Natural killer cell treated with Interleukin-12 subunit alpha and Interleukin-12 subunit beta and Interleukin-15 and Interleukin-18, amount 100 ng/mL, for 72 hours (primary cell): ENCODE measurements at regions not wholly inside any gene's neighbourhood (a gene's known extent, or its start where the extent isn't known, plus 50 kb on each side); places are given as distances from the start of the nearest gene placed in this dataset.
"Not testable (repeated sequence)": the region's sequence is repeated elsewhere in the genome, so short reads cannot be mapped to it uniquely, and the experiment has no call there.

Experiments
- ATAC-seq, 2 donors: fragments of 150-1000 bp; cut with Tn5 transposase in 1 of 2; sonication (Bioruptor Pico), chemical (Tn5 transposase) in 1 of 2; 2 replicates each; pipeline ENCODE4 v1.10.0; 2021
- DNase-seq: peaks from one replicate; pipeline ENCODE4 v3.0.0; 2022; ENCODE audit warnings: low spot score
- H3K27ac Mint-ChIP-seq, 2 donors: 1 replicate in 1 of 2; 2 replicates in 1 of 2; pipeline ENCODE4 v1.8.0; 2022; ENCODE audit warnings: mixed read lengths in 2 of 2, mild to moderate bottlenecking in 1 of 2, moderate library complexity in 1 of 2
- H3K27me3 Mint-ChIP-seq, 2 donors: 1 replicate in 1 of 2; 2 replicates in 1 of 2; pipeline ENCODE4 v1.8.0; 2022; ENCODE audit warnings: mixed read lengths in 2 of 2
- H3K36me3 Mint-ChIP-seq: one replicate; pipeline ENCODE4 v1.8.0; 2022; ENCODE audit warnings: mixed read lengths
- H3K4me1 Mint-ChIP-seq, 2 donors: 1 replicate in 1 of 2; 2 replicates in 1 of 2; pipeline ENCODE4 v1.8.0; 2022; ENCODE audit warnings: low read depth in 2 of 2, mixed read lengths in 2 of 2, mild to moderate bottlenecking in 1 of 2
- H3K4me3 Mint-ChIP-seq: one replicate; pipeline ENCODE4 v1.8.0; 2022; ENCODE audit warnings: mixed read lengths
- H3K9me3 Mint-ChIP-seq: 2 replicates; pipeline ENCODE4 v1.8.0; 2022; ENCODE audit warnings: mixed read lengths

DNA sequence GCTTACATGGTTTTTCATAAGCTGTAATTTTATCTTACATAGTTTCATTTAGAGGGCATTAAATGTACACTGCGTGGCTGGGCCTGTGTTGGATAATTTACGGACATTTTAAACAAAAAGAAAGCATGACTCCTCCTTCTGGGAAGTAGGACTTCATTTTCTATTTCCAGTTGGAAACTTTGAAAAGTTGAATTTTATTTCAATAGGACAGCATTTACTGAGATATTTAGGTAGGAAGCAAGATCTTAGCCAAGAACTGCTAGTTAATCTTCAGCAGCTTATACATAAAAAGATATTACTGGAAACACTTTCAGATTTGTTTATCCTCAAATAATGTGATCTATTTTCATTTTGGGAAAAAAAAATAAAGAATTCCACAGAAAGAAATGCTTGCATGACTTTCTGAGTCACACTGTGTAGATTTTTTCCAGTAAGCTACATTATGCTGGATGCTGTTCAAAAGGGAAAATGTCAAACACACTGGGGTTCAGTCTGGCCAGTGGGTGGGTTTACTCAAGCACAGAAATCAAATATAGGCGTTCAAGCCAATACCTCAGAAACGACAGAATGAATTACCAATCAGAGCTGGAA is 239.4 kb upstream of the KRR1 start:
- H3K4me1 Mint-ChIP-seq: peaks cover 16 to 19% of the 10 kb centered on the region in 2 donors
- no peak for ATAC-seq
- no peak for DNase-seq
- no peaks in the 10 kb centered on the region for H3K9me3 Mint-ChIP-seq
- H3K27me3 Mint-ChIP-seq: no peaks in the 10 kb centered on the region
- H3K36me3 Mint-ChIP-seq: no peaks in the 10 kb centered on the region
- H3K27ac Mint-ChIP-seq: no peak overlapping the region
- no peak overlapping the region for H3K4me3 Mint-ChIP-seq

DNA sequence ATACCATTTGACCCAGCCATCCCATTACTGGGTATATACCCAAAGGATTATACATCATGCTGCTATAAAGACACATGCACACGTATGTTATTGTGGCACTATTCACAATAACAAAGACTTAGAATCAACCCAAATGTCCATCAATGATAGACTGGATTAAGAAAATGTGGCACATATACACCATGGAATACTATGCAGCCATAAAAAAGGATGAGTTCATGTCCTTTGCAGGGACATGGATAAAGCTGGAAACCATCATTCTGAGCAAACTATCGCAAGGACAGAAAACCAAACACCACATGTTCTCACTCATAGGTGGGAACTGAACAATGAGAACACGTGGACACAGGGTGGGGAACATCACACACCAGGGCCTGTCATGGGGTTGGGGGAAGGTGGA is 237.6 kb upstream of the KRR1 start:
- not testable (repeated sequence) for DNase-seq, H3K4me3 Mint-ChIP-seq, H3K36me3 Mint-ChIP-seq, ATAC-seq, H3K9me3 Mint-ChIP-seq, H3K4me1 Mint-ChIP-seq, H3K27me3 Mint-ChIP-seq, H3K27ac Mint-ChIP-seq

DNA sequence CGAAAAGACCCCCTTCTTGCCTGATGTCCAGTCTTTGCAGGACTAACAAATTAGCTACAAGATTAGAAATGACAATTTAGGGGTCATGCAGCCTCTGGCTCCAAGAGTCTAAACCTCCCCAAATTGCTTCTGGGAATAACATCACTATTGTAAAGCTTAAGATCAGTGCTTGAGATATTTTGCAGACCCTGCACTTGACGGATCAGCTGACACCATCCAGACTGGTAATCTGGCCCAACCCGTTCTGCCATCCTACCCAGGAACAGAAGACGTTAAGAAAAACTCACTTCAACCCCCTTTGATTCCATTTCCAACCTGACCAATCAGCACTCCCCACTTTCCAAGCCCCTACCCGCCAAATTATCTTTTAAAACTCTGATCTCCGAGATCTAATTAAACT is 236.7 kb upstream of the KRR1 start:
- H3K4me1 Mint-ChIP-seq: no peaks in the 10 kb centered on the region
- DNase-seq (no peak), ATAC-seq (no peak)
- H3K9me3 Mint-ChIP-seq: no peaks in the 10 kb centered on the region
- H3K4me3 Mint-ChIP-seq: no peak overlapping the region
- peak overlapping the region in 1 of 2 donors; percentile 41 for H3K27ac Mint-ChIP-seq
- no peaks in the 10 kb centered on the region for H3K36me3 Mint-ChIP-seq
- H3K27me3 Mint-ChIP-seq: peaks cover 0 to 5% of the 10 kb centered on the region in 2 donors

DNA sequence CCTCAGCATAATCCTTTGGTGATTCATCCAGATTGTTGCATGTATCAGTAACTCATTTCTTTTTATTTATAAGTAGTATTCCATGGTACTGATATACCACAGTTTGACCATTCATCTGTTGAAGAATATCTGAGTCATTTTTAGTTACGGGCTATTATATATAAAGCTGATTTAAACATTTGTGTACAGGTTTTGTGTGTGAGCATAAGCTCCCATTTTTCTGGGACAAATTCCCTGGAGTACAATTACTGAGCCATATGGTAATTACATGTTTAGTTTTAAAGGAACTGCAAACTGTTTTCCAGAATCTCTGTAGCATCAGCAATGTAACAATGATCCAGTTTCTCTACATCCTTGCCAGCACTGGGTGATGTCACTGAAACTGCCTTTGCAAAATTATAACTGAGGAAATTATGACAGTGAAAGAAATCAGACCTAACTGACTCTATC is 236.2 kb upstream of the KRR1 start:
- Mint-ChIP-seq H3K4me1 (no peaks in the 10 kb centered on the region), H3K4me3 (no peak overlapping the region), H3K36me3 (no peaks in the 10 kb centered on the region), H3K27ac (no peak overlapping the region), H3K27me3 (peaks cover 0 to 7% of the 10 kb centered on the region in 2 donors), H3K9me3 (no peaks in the 10 kb centered on the region)
- no peak for DNase-seq
- no peak for ATAC-seq

DNA sequence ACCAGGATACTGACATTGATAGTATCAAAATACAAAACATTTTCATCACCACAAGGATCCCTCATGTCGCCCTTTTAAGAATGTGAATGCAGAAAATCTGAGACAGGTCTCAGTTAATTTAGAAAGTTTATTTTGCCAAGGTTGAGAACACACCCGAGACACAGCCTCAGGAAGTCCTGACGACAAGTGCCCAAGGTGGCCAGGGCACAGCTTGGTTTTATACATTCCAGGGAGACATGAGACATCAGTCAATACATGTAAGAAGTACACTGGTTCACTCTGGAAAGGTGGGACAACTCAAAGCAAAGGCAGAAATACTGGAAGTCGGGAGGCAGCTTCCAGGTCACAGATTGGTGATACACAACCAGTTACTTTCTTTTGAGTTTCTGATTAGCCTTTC is 235.2 kb upstream of the KRR1 start:
- Mint-ChIP-seq H3K27ac (no peak overlapping the region), H3K9me3 (peaks cover 3% of the 10 kb centered on the region), H3K4me3 (no peak overlapping the region), H3K36me3 (no peaks in the 10 kb centered on the region), H3K4me1 (no peaks in the 10 kb centered on the region), H3K27me3 (peaks cover 6 to 11% of the 10 kb centered on the region in 2 donors)
- ATAC-seq (no peak), DNase-seq (no peak)

DNA sequence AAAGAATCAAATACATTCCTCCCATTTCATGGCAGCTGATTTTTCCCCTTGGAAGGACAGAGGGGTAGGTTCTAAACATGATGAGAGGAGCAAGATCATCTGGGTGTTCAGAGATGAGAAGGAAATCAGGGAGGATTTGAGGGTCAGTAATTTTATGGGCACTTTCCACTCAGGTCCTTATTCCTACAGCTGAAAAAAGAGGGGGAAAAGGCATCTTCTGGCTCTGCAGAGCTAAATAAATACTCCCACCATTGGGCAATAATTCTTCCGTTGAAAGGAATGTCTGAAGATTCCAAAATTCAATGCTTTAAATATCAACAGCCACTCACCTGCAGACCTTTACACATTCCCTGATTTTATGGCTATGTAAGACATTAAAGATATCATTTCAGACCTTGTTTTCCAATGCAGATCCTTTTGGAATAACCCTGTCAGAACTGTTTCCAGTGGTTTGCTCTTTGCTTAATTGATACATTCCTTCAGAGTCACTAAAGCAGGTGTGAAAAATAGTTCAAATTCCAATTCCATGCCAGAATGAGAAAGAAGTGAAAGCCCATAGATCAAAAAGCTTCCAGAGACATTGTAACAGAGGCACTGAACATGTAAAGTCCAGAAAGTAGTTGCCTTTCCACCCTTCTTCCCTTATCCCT is 233.3 kb upstream of the KRR1 start:
- H3K4me1 Mint-ChIP-seq: no peaks in the 10 kb centered on the region
- no peak overlapping the region for H3K4me3 Mint-ChIP-seq
- peaks cover 8 to 11% of the 10 kb centered on the region in 2 donors for H3K27me3 Mint-ChIP-seq
- DNase-seq: no peak
- H3K27ac Mint-ChIP-seq: no peak overlapping the region
- H3K9me3 Mint-ChIP-seq: peaks cover 3% of the 10 kb centered on the region
- no peaks in the 10 kb centered on the region for H3K36me3 Mint-ChIP-seq
- ATAC-seq: no peak

DNA sequence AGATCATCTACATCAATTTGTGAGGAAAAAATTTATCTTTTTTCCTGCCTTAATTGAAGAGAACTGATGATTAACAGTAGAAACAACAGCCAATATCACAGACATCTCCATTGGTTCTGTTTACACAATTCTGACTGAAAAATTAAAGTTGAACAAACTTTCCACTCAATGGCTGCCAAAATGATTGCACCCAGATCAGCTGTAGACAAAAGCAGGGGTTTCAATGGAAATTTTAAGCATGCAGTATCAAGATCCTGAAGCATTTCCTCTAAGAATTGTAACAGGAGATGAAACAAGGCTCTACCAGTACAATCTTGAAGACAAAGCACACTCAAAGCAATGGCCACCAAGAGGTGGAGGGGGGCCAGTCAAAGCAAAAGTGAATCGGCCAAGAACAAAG is 231.6 kb upstream of the KRR1 start:
- DNase-seq: no peak
- peaks cover 8 to 11% of the 10 kb centered on the region in 2 donors for H3K27me3 Mint-ChIP-seq
- H3K9me3 Mint-ChIP-seq: peaks cover 3% of the 10 kb centered on the region
- no peaks in the 10 kb centered on the region for H3K36me3 Mint-ChIP-seq
- H3K4me1 Mint-ChIP-seq: no peaks in the 10 kb centered on the region
- no peak overlapping the region for H3K27ac Mint-ChIP-seq
- ATAC-seq: no peak
- H3K4me3 Mint-ChIP-seq: no peak overlapping the region

DNA sequence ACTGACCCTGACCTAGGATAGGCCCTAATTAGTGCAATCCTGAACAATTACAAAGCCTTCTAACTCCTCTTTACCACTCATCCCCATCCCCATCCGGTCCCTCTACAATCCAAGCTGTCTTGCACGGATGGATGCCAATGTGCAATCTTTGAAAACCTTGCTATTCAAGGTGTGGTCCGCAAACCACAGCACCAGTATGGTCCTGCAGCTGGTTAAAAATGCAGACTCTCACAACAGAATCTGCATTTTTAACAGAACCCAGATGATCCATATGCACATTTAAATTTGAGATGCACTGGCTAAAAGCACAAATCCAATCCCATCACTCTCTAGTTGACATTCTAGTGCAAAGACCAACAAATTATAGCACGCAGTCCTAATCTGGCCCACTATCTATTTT is 230.6 kb upstream of the KRR1 start:
- no peaks in the 10 kb centered on the region for H3K36me3 Mint-ChIP-seq
- no peak overlapping the region for H3K4me3 Mint-ChIP-seq
- no peak overlapping the region for H3K27ac Mint-ChIP-seq
- peaks cover 4 to 5% of the 10 kb centered on the region in 2 donors for H3K4me1 Mint-ChIP-seq
- ATAC-seq (no peak), DNase-seq (no peak)
- peaks cover 3% of the 10 kb centered on the region for H3K9me3 Mint-ChIP-seq
- H3K27me3 Mint-ChIP-seq: peaks cover 14 to 15% of the 10 kb centered on the region in 2 donors

DNA sequence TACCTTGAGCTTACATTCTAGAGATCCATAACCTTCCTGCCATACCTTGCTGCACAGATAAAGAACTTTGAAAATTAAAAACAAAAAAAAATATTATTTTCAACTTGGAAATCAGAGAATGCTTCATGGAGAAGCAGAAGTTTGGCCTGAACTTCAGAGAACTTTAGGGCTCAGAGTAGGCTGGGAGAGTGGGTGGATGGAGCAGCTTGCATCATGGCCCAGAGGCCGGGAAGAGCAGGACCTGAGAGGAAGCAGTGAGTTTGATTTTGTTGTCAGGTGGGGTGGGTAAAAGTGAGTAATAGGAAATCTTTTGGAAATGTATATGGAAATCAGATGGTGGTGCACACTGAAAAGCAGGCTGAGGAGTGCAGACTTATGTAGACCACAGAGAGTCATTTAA is 228.5 kb upstream of the KRR1 start:
- Mint-ChIP-seq H3K4me1 (peaks cover 4 to 5% of the 10 kb centered on the region in 2 donors), H3K9me3 (peaks cover 3% of the 10 kb centered on the region), H3K36me3 (no peaks in the 10 kb centered on the region), H3K27ac (no peak overlapping the region), H3K4me3 (no peak overlapping the region), H3K27me3 (peaks cover 10 to 23% of the 10 kb centered on the region in 2 donors)
- DNase-seq (no peak), ATAC-seq (no peak)

DNA sequence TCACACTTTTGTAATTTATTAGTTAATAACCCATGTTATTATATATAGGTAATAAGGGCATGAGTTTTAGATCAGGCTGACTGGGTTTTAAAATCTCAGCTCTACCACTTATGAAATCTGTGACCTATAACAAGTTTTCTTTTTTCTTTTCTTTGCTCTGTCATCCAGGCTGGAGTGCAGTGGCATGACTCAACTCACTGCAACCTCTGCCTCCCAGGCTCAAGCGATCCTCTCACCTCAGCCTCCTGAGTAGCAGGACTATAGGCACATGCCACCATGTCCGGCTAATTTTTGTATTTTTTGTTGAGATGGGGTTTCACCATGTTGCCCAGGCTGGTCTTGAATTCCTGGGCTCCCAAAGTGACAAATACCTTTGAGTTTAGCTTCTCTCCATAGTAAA is 227.7 kb upstream of the KRR1 start:
- not testable (repeated sequence) for H3K27ac Mint-ChIP-seq, H3K9me3 Mint-ChIP-seq, ATAC-seq, DNase-seq, H3K36me3 Mint-ChIP-seq, H3K4me3 Mint-ChIP-seq, H3K4me1 Mint-ChIP-seq
- peaks cover 10 to 23% of the 10 kb centered on the region in 2 donors for H3K27me3 Mint-ChIP-seq

DNA sequence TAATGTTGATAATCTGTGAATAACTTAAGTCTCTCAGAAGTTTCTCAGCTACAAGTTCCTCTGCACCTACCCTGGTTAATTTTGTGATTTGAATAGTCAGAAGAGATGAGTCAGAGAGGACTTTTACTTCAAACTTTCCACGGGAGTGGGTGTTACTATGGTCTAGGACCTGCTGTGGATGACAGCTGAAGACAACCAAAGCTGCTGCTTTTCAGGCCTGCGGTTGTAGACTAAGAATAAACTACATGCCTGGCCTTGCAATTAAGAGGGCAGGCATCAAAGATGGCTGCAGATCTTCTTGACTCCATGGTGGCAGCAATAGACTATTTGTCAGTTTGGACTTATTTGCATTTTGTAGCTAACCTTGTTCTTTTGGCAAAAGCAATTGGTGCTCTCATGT is 227.1 kb upstream of the KRR1 start:
- DNase-seq (no peak), ATAC-seq (peak; percentile 85 to 93)
- peaks cover 3% of the 10 kb centered on the region for H3K9me3 Mint-ChIP-seq
- no peak overlapping the region for H3K4me3 Mint-ChIP-seq
- peaks cover 4 to 5% of the 10 kb centered on the region in 2 donors for H3K4me1 Mint-ChIP-seq
- no peaks in the 10 kb centered on the region for H3K36me3 Mint-ChIP-seq
- H3K27ac Mint-ChIP-seq: no peak overlapping the region
- H3K27me3 Mint-ChIP-seq: peaks cover 10 to 23% of the 10 kb centered on the region in 2 donors

DNA sequence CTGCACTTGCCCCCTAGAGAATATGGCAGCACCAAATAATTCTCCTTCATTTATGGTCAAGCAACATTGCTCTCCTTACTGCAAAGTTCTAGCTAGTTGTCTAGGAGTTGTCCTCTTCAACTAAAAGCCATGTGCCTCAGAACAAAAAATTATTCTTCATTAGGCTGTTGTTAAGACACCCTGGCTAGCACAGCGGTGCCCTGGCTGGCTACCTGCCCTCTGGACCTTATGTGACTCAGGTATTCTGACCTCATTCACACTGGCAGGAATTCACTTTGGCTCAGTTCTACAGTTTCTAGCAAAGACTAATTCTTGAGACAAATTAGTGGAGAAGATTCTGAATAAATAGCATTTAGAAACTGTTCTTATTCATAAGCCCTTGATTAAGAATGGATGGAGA is 224.4 kb upstream of the KRR1 start:
- DNase-seq: no peak
- no peak for ATAC-seq
- Mint-ChIP-seq H3K4me1 (peaks cover 4 to 5% of the 10 kb centered on the region in 2 donors), H3K9me3 (no peaks in the 10 kb centered on the region), H3K36me3 (no peaks in the 10 kb centered on the region), H3K27me3 (peaks cover 4 to 15% of the 10 kb centered on the region in 2 donors), H3K4me3 (no peak overlapping the region), H3K27ac (no peak overlapping the region)

DNA sequence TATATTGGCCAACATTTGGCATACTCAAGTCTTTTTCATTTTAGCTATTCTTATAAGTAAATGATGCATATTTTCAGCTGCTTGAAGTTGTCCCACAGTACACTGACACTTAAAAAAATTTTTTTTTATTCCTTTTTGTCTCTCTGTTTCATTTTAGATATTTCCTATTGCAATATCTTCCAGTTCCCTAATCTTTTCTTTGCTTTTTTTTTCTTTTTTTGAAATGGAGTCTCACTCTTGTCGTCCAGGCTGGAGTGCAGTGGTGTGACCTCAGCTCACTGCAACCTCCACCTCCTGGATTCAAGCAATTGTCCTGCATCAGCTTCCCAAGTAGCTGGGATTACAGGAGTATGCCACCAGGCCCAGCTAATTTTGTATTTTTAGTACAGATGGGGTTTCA is 217.4 kb upstream of the KRR1 start:
- Mint-ChIP-seq H3K27ac (no peak overlapping the region), H3K27me3 (no peaks in the 10 kb centered on the region), H3K9me3 (peaks cover 4% of the 10 kb centered on the region), H3K36me3 (peaks cover 4% of the 10 kb centered on the region), H3K4me3 (no peak overlapping the region), H3K4me1 (peaks cover 0 to 3% of the 10 kb centered on the region in 2 donors)
- ATAC-seq (no peak), DNase-seq (no peak)

DNA sequence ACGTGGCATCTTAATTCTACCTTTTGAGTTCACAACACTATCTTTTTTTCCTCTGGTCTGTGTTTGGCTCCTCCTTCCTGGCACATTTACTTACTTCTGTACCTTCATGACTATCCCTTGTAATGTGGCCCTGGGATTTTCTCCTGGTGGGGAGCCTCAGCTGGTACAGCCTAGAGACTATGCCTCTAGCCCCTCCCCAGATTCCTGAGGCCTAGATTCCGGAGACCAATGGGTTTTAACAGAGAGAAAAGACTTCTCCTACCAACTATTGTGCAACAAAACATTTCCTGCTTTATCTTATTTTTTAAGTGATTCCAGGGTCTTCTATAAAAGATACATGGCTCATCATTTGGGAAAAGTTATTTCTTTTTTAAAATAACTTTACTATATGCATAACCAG is 216.2 kb upstream of the KRR1 start:
- H3K27ac Mint-ChIP-seq: no peak overlapping the region

More for the DNA sequence above, 216.2 kb upstream of the KRR1 start:
- Mint-ChIP-seq H3K4me1 (peaks cover 11% of the 10 kb centered on the region in 2 donors), H3K4me3 (no peak overlapping the region), H3K27me3 (no peaks in the 10 kb centered on the region), H3K36me3 (peaks cover 12% of the 10 kb centered on the region), H3K9me3 (peaks cover 4% of the 10 kb centered on the region)
- DNase-seq (no peak), ATAC-seq (no peak)
